ENCODE measurements at regions not wholly inside any gene's neighbourhood (a gene's known extent, or its start where the extent isn't known, plus 50 kb on each side); places are given as distances from the start of the nearest gene placed in this dataset.

GRCh38 chr10:94043431-94043990 lies 49.8 kb downstream of the PLCE1 start:
- DNase-seq (ENCODE audit: low read depth in 2 of 2) = no peak

- DNase-seq (ENCODE audit: low read depth in 2 of 2) = no peak
These were observed 52.4 kb downstream of the PLCE1 start for GRCh38 chr10:94046098-94046497.

GRCh38 chr10:94047293-94047692 lies 53.6 kb downstream of the PLCE1 start:
- DNase-seq (ENCODE audit: low read depth in 2 of 2) = no peak

- DNase-seq (ENCODE audit: low read depth in 2 of 2) = no peak
These were observed 56.2 kb downstream of the PLCE1 start for GRCh38 chr10:94049911-94050310.

GRCh38 chr10:94052281-94052680 lies 58.5 kb downstream of the PLCE1 start:
- DNase-seq (ENCODE audit: low read depth in 2 of 2) = no peak

- no peak for DNase-seq (ENCODE audit: low read depth in 2 of 2)
These were observed 59.4 kb downstream of the PLCE1 start for GRCh38 chr10:94052866-94053791.

- no peak for DNase-seq (ENCODE audit: low read depth in 2 of 2)
These were observed 65.6 kb downstream of the PLCE1 start for GRCh38 chr10:94059178-94059883.

- DNase-seq (ENCODE audit: low read depth in 2 of 2) = no peak
These were observed 67.3 kb downstream of the PLCE1 start for GRCh38 chr10:94061026-94061425.

GRCh38 chr10:94062611-94063010 lies 68.9 kb downstream of the PLCE1 start:
- no peak for DNase-seq (ENCODE audit: low read depth in 2 of 2)

- DNase-seq (ENCODE audit: low read depth in 2 of 2) = no peak
These were observed 71.6 kb downstream of the PLCE1 start for GRCh38 chr10:94065362-94065761.

GRCh38 chr10:94065787-94066186 lies 72.1 kb downstream of the PLCE1 start:
- DNase-seq (ENCODE audit: low read depth in 2 of 2) = no peak

- no peak for DNase-seq (ENCODE audit: low read depth in 2 of 2)
These were observed 72.7 kb downstream of the PLCE1 start for GRCh38 chr10:94066411-94066810.

- DNase-seq (ENCODE audit: low read depth in 2 of 2) = no peak
These were observed 76.2 kb downstream of the PLCE1 start for GRCh38 chr10:94069884-94070283.

GRCh38 chr10:94074462-94074861 lies 80.7 kb downstream of the PLCE1 start:
- DNase-seq (ENCODE audit: low read depth in 2 of 2) = no peak

- DNase-seq (ENCODE audit: low read depth in 2 of 2) = no peak
These were observed 81.8 kb downstream of the PLCE1 start for GRCh38 chr10:94075506-94075905.

- DNase-seq (ENCODE audit: low read depth in 2 of 2) = no peak
These were observed 82.7 kb downstream of the PLCE1 start for GRCh38 chr10:94076325-94076841.

- no peak for DNase-seq (ENCODE audit: low read depth in 2 of 2)
These were observed 83.3 kb downstream of the PLCE1 start for GRCh38 chr10:94077042-94077441.

- no peak for DNase-seq (ENCODE audit: low read depth in 2 of 2)
These were observed 86.4 kb downstream of the PLCE1 start for GRCh38 chr10:94080108-94080507.

GRCh38 chr10:94083662-94084265 lies 90.0 kb downstream of the PLCE1 start:
- no peak for DNase-seq (ENCODE audit: low read depth in 2 of 2)

- DNase-seq (ENCODE audit: low read depth in 2 of 2) = no peak
These were observed 90.6 kb downstream of the PLCE1 start for GRCh38 chr10:94084344-94084743.

- DNase-seq (ENCODE audit: low read depth in 2 of 2) = no peak
These were observed 91.6 kb downstream of the PLCE1 start for GRCh38 chr10:94085288-94085687.

All from stimulated activated CD4-positive, alpha-beta T cell treated with anti-CD3 and anti-CD28 coated beads, Interleukin-12 subunit alpha, Interleukin-12 subunit beta, amount 100 ng/mL, for 24 hours (primary cell).